ENCODE measurements at regions not wholly inside any gene's neighbourhood (a gene's known extent, or its start where the extent isn't known, plus 50 kb on each side); places are given as distances from the start of the nearest gene placed in this dataset.
"Not testable (repeated sequence)": the region's sequence is repeated elsewhere in the genome, so short reads cannot be mapped to it uniquely, and the experiment has no call there.

- Histone ChIP-seq H4K20me1 (ENCODE audit: control insufficient read depth, insufficient read depth, low read depth, low read length) (no peaks in the 10 kb centered on the region), H3K9me3 (ENCODE audit: control insufficient read depth, insufficient read depth, low read length) (no peaks in the 10 kb centered on the region), H3K4me3 (ENCODE audit: low read length) (no peak overlapping the region), H3K27me3 (ENCODE audit: control insufficient read depth, low read length) (no peaks in the 10 kb centered on the region), H3K4me2 (ENCODE audit: low read length) (peak overlapping the region; percentile 3; the same call in 1 of the 2 replicates), H3K9me2 (replicated peaks; ENCODE audit: control insufficient read depth, low read length) (no peaks in the 10 kb centered on the region), H3K79me2 (ENCODE audit: control insufficient read depth, low read length) (no peaks in the 10 kb centered on the region), H3K27ac (ENCODE audit: low read depth, low read length) (no peak overlapping the region), H3K36me3 (ENCODE audit: control insufficient read depth, low read length) (no peaks in the 10 kb centered on the region), H3F3A (ENCODE audit: control insufficient read depth, insufficient read depth) (peaks cover 3% of the 10 kb centered on the region; the same call in 1 of the 2 replicates), H3K4me1 (ENCODE audit: control insufficient read depth, low read length) (peaks cover 61% of the 10 kb centered on the region)
- TF ChIP-seq CTCF (IDR thresholded peaks at IDR 0.05; ENCODE audit: low read depth, low read length, poor library complexity, severe bottlenecking) (no peak), EZH2phosphoT487 (IDR thresholded peaks at IDR 0.05; ENCODE audit: borderline replicate concordance, low read length) (no peak)
These were observed 160.6 kb downstream of the SEC23IP start for GRCh38 chr10:120052964-120053702.

- H3K4me2 ChIP-seq (ENCODE audit: low read length); H3K4me3 ChIP-seq (ENCODE audit: low read length); H3K36me3 ChIP-seq (ENCODE audit: control insufficient read depth, low read length); H3K27me3 ChIP-seq (ENCODE audit: control insufficient read depth, low read length); H3K27ac ChIP-seq (ENCODE audit: low read depth, low read length); H3K79me2 ChIP-seq (ENCODE audit: control insufficient read depth, low read length); H3K9me3 ChIP-seq (ENCODE audit: control insufficient read depth, insufficient read depth, low read length); H3K9me2 ChIP-seq (replicated peaks; ENCODE audit: control insufficient read depth, low read length); H4K20me1 ChIP-seq (ENCODE audit: control insufficient read depth, insufficient read depth, low read depth, low read length); H3F3A ChIP-seq (ENCODE audit: control insufficient read depth, insufficient read depth): not testable (repeated sequence)
- H3K4me1 ChIP-seq (ENCODE audit: control insufficient read depth, low read length) = peaks cover 38% of the 10 kb centered on the region
These were observed 167.3 kb downstream of the SEC23IP start for GRCh38 chr10:120059790-120060189.

- H3K27me3 ChIP-seq (ENCODE audit: control insufficient read depth, low read length) = no peaks in the 10 kb centered on the region
- no peak overlapping the region for H3K4me3 ChIP-seq (ENCODE audit: low read length)
- no peak overlapping the region for H3K27ac ChIP-seq (ENCODE audit: low read depth, low read length)
- H3K9me3 ChIP-seq (ENCODE audit: control insufficient read depth, insufficient read depth, low read length) = no peaks in the 10 kb centered on the region
- H3K9me2 ChIP-seq (replicated peaks; ENCODE audit: control insufficient read depth, low read length) = no peaks in the 10 kb centered on the region
- no peaks in the 10 kb centered on the region for H3K36me3 ChIP-seq (ENCODE audit: control insufficient read depth, low read length)
- no peaks in the 10 kb centered on the region for H4K20me1 ChIP-seq (ENCODE audit: control insufficient read depth, insufficient read depth, low read depth, low read length)
- no peak overlapping the region for H3K4me2 ChIP-seq (ENCODE audit: low read length)
- no peaks in the 10 kb centered on the region for H3K79me2 ChIP-seq (ENCODE audit: control insufficient read depth, low read length)
- H3F3A ChIP-seq (ENCODE audit: control insufficient read depth, insufficient read depth) = no peaks in the 10 kb centered on the region
- no peak for TF ChIP-seq CTCF (IDR thresholded peaks at IDR 0.05; ENCODE audit: low read depth, low read length, poor library complexity, severe bottlenecking)
- TF ChIP-seq EZH2phosphoT487 (IDR thresholded peaks at IDR 0.05; ENCODE audit: borderline replicate concordance, low read length) = no peak
- peaks cover 11% of the 10 kb centered on the region for H3K4me1 ChIP-seq (ENCODE audit: control insufficient read depth, low read length)
These were observed 174.9 kb downstream of the SEC23IP start for GRCh38 chr10:120067427-120067826.

GRCh38 chr10:120069700-120070099 lies 177.2 kb downstream of the SEC23IP start:
- no peak overlapping the region for H3K4me2 ChIP-seq (ENCODE audit: low read length)
- no peaks in the 10 kb centered on the region for H3F3A ChIP-seq (ENCODE audit: control insufficient read depth, insufficient read depth)
- peaks cover 11% of the 10 kb centered on the region for H3K4me1 ChIP-seq (ENCODE audit: control insufficient read depth, low read length)
- H3K4me3 ChIP-seq (ENCODE audit: low read length) = no peak overlapping the region
- H4K20me1 ChIP-seq (ENCODE audit: control insufficient read depth, insufficient read depth, low read depth, low read length) = no peaks in the 10 kb centered on the region
- no peak overlapping the region for H3K27ac ChIP-seq (ENCODE audit: low read depth, low read length)
- no peaks in the 10 kb centered on the region for H3K9me2 ChIP-seq (replicated peaks; ENCODE audit: control insufficient read depth, low read length)
- no peaks in the 10 kb centered on the region for H3K36me3 ChIP-seq (ENCODE audit: control insufficient read depth, low read length)
- no peaks in the 10 kb centered on the region for H3K79me2 ChIP-seq (ENCODE audit: control insufficient read depth, low read length)
- no peaks in the 10 kb centered on the region for H3K9me3 ChIP-seq (ENCODE audit: control insufficient read depth, insufficient read depth, low read length)
- TF ChIP-seq EZH2phosphoT487 (IDR thresholded peaks at IDR 0.05; ENCODE audit: borderline replicate concordance, low read length) = no peak
- TF ChIP-seq CTCF (IDR thresholded peaks at IDR 0.05; ENCODE audit: low read depth, low read length, poor library complexity, severe bottlenecking) = no peak
- H3K27me3 ChIP-seq (ENCODE audit: control insufficient read depth, low read length) = no peaks in the 10 kb centered on the region
